ENCODE measurements at regions not wholly inside any gene's neighbourhood (a gene's known extent, or its start where the extent isn't known, plus 50 kb on each side); places are given as distances from the start of the nearest gene placed in this dataset.

DNA sequence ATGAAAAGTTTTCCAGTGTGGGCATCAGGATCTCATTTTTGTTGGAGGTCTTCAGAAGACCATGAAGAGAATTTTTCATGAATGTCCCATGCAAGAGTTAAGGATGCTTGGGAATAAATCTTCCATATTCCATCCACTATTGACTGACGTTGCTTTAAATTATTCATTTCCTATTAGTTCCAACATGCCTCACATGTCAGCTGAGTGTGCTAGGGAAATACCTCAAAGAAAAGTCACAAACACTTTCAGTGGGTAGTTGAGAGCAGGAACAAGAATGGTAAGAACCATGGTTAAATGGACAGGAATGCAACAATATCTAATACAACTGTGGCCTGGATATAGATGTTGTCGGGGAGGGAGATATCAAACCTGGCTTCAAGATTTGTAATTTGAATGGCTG, 610.1 kb downstream of the TECRL start:
- no peak for DNase-seq (ENCODE audit: low read depth)

DNA sequence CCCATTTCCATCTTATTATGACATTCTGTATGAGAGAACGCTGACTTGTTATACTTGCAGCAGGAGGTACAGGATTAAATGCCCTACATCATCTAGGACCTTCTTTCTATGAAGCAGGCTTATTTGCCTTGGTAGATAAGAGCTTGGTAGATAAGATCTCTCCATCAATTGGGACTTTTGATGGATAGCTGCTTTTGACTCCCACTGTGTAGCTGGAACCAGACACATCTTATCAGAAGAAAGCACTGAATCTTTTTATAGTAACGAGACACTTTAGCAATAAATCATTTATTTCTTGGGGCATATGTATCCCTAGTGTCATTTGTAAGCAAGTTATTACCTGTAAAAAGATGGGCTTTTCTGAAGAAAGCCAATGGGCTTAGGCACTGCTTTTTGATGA, 613.9 kb downstream of the TECRL start:
- no peak for DNase-seq (ENCODE audit: low read depth)

DNA sequence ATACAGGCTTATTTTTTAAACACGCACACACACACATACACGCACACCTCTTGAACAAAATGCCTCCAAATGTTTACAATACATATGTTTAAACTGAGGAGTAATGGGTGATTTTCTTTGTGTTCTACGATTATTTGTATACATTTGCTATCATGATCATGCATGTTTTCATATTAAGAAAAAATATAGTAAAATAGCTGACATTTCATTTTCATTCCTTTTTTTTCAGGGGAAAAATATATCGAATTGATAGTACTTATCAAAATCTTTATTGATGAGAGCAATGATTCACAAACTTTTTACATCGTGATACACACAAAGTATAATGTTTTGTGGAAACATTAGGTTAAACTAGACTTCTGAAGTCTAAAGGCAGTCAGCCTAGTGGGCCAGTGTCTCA, 618.9 kb downstream of the TECRL start:
- DNase-seq (ENCODE audit: low read depth): no peak

DNA sequence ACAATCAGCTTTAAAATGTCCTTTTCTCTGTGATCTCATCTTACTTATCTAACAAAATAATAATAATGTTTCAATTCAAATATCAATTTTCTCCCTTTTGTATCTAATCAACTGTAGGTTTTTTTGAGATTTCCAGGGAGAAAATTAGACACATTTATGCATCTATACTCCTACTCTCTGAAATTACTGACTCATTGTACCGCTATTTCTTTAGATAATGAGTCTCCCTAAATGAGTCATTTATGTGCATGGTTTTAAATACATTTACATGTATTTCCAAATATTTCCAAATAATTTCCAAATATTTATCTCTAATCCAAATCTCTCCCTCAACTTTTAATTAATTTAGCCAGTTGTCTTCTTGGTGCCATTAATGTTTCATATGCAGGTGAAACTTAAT, 621.0 kb downstream of the TECRL start:
- DNase-seq (ENCODE audit: low read depth): no peak

DNA sequence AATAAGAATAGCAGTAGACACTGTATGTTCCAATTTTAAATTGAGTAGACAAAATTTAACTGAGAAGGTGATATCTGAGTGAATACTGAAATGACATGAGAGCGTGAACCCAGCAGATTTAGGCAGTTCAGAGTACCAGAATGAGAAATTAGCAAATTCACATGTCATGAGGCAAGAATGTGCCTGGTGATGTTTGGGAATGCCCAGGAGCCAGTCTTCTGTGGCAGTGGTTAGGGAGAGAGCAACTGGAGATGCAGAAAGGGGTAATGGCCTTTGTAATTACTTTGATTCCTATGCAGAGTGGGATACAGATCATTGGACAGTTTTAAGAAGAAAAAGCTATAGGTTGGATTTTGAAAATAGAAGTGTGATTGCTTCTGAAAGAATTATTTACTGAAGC, 621.9 kb downstream of the TECRL start:
- no peak for DNase-seq (ENCODE audit: low read depth)

DNA sequence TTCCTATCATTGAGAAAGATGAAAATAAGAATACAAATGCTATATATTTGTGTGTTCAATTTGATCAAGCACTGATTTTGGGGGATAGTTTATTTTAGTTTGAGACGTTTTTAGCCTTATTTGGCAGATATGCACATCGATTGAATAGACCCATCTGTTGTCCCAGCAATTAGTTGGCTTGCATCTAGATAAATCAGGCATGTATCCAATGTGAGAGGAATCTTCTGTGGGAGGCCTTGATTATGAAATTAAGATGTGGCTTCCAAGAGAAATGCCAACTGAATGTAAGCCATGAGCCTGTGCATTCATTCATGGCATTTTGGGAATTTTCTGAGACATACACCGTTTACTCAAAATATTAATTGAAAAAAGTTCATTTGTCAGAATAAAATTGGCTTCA, 623.1 kb downstream of the TECRL start:
- DNase-seq (ENCODE audit: low read depth): no peak

DNA sequence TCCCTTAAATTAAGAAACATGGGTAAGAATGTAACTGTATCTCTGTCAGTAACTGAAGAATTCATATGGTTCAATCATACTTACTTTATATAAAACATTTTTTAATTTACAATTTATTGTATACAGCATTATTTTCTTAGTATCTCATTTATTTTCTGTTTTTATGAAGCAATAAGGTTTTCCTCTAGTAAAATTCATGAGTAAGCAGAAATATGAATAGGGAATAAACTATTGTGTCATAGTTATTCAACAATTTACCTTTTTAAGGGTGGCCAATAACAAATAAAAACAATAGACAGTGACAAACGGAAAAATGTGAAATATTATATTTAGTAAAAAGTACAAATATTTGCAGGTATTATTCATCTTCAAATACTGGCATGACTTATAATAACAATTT, 624.4 kb downstream of the TECRL start:
- DNase-seq (ENCODE audit: low read depth): no peak

DNA sequence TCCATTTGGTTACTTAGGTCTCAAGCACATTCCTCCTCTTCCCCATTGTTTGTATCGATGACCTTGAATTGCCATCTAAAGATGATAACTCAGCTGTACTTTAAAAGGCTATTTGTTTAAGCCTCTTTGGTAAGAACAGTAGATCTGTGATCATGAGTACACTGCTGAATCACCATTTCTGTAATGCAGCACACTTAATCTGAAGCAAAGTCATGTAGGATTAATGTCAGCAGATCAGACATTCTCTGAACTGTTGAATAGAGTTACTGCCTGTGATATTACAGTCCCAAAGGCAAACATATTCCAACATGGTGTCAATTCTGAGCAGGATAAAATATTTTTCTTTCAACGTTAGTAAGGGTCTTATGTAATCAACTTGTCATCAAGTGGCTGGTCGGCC, 631.6 kb downstream of the TECRL start:
- no peak for DNase-seq (ENCODE audit: low read depth)

DNA sequence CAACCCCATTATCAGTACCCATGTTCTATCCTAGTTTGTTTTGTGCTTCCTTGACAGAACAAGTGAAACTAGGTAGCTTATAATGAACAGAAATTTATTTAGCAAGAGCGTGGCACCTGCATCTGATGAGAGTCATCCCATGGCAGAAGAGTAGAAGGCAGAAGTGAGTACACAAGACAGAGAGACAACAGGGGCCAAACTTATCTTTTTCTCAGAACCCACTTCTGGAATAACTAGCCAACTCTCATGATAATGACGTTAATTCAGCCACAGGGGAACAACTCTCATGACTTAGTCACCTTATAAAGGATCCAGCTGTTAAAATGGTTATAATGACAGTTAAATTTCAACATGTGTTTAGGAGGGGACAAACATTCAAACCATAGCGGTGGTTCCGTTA, 644.9 kb downstream of the TECRL start:
- no peak for DNase-seq (ENCODE audit: low read depth)

DNA sequence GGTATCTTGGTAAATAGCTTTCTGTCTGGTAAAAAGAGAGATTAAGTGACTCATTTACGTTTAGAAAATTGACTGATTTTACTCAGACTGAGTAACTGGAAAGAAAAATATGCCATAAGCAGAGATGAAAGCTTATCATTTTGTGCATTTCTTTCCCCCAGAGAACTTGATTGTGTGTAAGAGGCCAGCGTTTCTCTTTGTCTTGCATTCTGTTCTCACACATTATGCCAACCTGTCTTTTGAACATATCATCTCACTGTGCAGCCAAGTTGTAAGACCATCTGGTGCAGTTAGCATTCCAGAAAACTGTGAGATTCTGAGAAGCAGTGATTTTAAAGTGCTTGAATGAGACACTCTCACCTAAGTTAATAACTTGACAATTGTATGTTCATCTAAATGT, 651.3 kb downstream of the TECRL start:
- no peak for DNase-seq (ENCODE audit: low read depth)

DNA sequence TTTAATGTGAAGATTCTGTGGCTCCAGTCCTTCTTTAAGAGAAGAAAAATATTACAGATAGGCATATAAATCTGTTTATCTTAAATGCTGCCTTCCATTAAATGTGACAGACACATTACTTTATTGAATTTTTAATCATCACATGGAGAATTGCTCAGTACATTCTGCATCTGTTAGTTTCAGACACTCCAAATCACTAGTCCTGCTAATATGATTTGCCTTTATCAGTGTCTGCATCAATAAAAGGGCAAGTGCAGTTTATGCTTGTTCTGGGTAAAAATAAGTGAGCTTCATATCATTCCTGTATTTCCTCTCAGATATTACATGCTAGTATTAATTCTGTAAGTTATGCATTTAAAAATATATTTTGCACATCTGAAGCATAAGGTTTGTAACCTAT, 666.4 kb downstream of the TECRL start:
- DNase-seq (ENCODE audit: low read depth): no peak

DNA sequence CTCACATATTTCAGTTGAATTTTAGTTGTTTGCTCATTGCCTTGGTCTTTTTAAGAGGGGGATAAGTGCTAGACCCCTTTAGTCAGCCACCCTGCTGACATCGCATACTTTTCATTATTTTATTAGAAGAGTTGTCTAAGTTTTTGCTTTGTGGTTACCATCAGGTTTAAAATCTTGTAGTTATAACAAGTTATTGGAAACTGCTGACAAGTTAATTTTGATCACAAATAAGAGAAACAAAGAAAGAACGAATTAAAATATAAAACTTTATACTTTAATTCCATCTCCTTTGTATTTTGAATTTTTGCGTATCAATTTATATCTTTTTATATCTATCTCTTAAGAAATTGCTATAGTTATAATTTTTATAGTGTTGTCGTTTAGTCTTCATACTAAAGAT, 679.7 kb downstream of the TECRL start:
- no peak for DNase-seq (ENCODE audit: low read depth)

DNA sequence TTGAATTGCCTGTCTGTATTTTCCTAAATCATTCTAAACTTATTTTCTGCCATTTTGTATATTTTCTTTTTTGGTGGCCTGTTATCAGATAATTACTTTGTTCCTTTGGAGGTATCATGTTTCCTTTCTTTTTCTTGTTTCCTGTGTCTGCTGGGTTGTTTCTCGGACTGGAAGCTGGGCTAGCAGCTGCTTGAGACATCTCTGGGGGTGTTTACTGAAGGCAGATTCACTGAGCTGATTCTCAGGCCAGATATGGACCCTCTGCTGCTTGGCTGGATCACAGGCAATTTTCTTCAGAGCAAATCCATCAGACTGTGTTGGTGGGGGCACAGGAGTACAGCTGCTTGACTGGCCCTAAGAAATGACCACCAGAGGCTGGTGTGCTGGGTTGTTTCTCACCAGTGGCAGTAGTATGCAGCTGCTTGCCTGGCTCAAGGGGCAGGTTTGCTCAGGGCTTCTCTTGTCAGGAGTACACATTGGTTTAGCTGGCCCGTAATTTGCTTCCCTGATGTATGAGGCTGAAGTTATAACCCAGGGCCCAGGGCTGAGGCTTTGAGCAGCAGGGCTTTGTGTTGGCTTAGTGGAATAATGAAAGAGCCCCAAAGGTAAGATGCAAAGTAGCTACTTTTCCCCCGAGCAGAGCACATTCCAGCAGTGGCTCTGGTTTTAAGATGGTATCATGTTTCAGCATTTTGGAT, 680.6 kb downstream of the TECRL start:
- no peak for DNase-seq (ENCODE audit: low read depth)

DNA sequence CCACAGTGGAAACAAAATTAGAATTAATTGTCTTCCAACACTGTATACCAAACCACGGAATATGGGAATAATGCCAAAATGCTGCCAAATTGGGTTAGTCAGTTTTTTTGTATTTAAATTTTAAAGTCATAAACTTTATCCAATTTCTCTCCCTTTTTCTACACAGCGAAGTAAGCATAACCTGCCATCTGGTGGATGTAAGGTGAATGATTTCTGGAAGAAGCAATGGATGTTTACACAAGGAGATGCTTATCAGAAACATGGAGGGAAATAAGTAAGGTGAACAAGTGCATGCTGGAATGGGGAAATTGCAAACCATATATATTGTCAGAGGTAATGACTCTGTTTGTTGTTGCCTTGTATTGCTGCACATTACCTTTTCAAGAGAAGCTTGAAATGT, 691.9 kb downstream of the TECRL start:
- DNase-seq (ENCODE audit: low read depth): no peak

DNA sequence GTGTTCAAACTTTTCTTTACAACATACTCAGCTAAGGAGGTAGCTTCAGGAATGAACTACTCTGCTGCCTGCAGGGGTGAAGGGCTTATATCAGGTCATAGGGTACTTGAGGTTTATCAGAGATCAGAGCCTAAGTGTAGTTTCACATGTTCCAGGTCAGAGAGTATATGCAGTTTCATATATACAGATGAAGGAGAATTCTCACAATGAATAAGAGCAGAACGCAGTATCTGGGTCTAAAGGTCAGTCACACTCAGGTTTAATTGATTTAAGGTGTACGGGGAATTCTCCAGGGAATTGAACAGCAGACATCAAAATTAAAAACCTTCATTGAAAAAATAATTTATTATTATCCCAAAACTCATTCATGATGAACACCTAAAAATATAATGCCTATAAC, 700.6 kb downstream of the TECRL start:
- DNase-seq (ENCODE audit: low read depth): no peak

DNA sequence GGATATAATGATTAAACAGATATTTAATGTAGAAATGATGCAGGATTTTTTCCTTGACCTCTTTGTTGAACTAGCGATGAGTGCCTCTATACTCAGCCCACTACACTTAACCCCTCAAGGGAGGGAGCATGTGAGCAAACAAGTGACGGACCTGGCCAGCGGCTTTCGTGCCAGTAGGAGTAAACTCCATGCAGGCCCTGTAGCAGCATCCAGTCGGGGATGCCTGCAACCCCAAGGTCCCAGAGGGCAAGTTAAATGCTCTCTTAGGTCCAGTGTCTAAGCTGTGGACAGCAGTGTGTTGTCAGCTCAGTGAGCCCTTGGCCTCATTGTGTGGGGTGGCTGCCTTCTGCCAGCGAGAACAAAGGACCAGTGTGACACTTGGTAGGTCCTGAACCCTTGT, 708.7 kb downstream of the TECRL start:
- no peak for DNase-seq (ENCODE audit: low read depth)

DNA sequence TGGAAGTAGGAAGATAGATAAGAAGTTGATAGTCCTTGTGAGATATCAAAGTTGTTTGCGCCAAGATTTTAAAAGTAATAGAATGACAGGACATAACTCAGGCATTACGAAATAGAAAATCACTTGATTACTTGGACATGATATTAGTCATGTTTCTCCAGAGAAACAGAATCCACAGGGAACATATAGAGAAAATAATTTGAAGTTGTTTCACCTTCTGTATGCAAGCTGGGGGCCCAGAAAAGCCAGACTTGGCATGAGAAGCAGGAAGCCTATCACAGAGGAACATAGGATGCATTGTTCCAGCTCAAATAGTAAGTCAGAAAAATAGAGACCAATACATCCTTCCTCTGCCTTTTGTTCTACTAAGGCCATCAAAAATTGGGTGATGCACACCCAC, 715.9 kb downstream of the TECRL start:
- no peak for DNase-seq (ENCODE audit: low read depth)

DNA sequence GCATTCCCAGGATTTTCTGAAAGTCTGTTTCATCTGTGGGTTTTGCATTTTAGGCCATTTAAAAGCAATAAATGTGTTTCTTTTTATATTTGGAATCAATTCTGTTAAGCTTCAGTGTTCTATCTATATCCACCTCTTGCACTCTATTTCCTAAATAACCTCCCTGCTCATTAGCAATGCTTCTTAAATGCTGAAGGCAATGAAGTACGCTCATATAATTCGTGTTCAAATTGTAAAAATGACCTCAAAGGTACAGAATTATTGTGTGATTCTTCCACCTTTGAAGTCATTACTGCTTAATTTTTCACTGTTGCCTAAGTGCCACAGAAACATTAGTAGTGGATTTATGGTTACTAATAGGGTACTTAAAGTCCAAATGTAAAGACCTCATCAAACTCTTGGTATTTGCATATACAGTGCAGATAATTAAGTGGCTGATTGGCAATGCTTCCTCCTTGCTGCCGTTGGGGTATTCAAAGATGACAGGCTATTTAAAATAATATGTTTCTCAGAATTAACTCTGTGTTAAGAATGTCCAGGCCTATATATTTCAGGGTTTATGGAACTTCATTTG, 730.8 kb downstream of the TECRL start:
- no peak for DNase-seq (ENCODE audit: low read depth)

DNA sequence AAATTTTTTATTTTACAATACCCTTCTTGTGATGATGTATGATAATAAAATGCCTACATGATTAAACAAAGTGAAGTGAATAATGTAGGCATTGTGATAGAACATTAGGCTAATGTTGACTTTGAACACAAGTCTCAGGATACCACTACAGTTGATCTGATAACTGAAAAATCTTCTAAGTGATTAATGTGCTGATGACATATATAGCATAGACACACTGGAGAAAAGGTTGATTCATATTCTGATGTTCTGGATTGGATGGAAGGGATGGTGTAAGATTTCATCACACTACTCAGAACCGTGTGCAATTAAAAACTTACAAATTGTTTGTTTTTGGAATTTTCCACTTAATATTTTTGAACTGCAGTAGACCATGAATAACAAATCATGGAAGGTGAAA, 738.5 kb downstream of the TECRL start:
- DNase-seq (ENCODE audit: low read depth): no peak

DNA sequence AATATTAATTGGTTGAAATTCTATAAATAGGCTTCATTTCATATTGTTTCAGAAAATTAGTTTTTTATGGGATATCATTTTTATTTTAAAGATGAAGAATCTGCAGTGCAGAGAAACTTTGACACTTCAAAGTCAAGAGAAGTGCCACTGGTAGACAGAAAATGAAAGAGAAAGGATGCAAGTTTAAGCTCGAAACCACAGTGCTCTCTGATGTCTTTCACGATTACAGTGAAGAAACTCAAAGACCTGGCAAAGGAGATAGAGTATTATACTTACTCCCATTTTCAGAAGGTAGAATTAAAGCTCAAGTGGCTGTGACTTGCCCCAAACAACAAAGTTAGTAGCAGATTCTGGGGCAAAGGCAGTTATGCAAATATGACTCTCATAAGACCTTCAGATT, 745.4 kb downstream of the TECRL start:
- no peak for DNase-seq (ENCODE audit: low read depth)

DNA sequence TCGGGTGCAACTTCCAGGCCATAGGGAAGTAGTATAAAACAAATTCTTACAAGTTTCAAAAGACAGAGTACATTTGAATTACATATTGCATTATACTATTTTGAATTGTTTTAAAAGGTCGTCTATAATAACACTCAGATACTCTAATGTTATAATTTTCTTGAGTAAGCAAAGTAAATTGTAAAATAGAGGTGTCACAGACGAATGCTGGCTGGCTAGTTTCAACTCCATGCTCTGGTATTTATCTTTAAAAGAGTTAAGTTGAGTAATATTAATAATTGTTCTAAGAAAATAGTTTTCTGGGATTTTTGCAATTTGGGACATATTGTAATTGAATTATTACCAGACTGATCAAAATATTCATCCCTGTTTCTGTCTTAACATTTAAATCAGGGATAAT, 764.9 kb downstream of the TECRL start:
- DNase-seq (ENCODE audit: low read depth): no peak

DNA sequence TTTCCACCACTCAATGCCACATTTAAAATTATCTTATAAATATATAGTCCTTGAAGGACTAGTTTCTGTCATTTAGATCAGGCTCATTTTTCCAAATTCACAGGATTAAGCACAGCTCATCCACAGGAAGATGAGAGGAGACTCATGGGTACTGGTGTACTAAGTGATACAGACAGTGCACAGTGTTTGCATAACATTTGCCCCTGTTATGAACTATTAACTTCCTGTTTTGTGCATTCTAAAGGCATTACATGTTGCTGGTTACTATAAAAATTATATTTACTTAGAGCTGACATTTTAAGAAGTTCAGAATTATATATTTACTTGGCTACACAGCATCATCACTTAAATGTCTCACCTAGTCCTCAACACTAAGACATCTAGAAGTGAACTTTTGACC, 772.0 kb downstream of the TECRL start:
- DNase-seq (ENCODE audit: low read depth): no peak

DNA sequence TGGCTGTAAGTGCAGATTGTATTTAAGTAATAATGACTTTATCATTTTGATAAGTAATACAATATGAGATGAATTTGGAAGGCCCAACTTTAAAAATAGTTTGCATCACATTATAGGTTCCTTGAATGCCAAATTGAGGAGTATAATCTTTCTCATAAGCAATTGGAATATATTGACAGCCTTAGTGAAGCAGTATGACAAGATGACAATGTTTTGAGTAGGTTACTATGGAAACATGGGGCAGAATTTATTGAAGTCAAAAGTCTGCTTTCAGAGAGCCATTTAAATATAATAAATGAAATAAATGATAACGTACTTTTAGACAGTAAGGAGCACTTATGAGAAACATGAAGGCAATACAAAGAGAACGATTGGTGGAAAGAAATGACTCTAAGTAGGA, 776.4 kb downstream of the TECRL start:
- DNase-seq (ENCODE audit: low read depth): no peak

DNA sequence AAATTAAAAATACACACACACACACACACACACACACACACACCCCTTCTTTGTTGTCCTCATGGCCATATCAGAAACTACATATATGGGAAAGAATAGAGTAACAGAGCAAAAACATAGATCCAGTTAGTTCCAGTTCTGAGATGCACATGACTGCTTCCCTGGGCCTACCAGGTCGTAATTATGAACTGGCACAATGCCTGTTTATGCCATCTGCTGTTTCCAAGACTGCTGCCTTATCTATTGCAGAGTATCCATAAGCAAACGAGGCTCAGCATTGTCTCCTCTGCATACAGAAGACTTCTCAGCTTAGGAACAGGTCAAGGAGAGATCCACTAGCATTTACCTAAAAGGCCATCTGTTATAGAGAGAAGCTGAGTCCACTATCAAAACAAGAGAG, 789.0 kb downstream of the TECRL start:
- DNase-seq (ENCODE audit: low read depth): no peak

DNA sequence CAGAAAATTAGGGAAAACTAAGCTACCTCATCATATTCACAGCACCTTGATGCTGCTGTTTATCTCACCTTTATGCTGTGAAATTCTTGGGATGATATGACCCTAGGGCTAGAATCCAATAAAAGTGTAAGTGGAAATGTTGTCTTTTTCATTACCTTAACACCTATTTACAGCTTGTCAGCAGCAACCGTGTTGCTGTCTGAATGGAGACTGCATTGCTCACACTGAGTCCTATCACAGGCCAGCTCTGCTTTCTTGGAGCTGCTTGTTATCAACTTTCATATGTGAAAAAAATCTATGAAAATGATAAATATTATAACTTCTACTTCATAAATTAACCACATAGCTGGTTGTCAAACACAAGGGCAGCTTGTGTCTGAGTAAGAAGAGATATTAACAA, 789.5 kb downstream of the TECRL start:
- DNase-seq (ENCODE audit: low read depth): no peak

Measured in fibroblast of the conjunctiva (primary cell).